Glomerular visceral epithelial cell (primary cell): ENCODE measurements at regions not wholly inside any gene's neighbourhood (a gene's known extent, or its start where the extent isn't known, plus 50 kb on each side); places are given as distances from the start of the nearest gene placed in this dataset.

Experiments
- DNase-seq: peaks from one replicate; pipeline ENCODE4 v3.0.0-alpha.2; 2016; ENCODE audit errors: extremely low spot score

- DNase-seq = no peak
Observed at GRCh38 chr6:168724669-168725570, 283.9 kb downstream of the SMOC2 start.

DNA sequence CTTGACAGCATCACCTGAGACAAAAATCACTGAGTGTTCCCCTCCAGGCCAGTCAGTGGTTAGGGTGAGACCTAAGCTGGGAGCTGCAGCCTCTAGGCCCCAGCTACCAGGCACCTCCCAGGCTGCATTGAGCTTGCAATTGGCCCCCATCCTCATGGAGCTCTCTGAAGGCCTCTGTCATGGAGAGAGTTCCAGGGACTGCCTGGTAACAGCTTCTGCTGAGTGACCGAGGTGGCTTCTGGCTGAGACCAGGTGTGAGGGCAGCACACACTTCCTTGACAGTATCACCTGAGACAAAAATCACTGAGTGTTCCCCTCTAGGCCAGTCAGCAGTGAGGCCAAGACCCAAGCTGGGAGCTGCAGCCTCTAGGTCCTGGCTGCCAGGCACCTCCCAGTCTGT lies 283.0 kb downstream of the SMOC2 start:
- no peak for DNase-seq

DNA sequence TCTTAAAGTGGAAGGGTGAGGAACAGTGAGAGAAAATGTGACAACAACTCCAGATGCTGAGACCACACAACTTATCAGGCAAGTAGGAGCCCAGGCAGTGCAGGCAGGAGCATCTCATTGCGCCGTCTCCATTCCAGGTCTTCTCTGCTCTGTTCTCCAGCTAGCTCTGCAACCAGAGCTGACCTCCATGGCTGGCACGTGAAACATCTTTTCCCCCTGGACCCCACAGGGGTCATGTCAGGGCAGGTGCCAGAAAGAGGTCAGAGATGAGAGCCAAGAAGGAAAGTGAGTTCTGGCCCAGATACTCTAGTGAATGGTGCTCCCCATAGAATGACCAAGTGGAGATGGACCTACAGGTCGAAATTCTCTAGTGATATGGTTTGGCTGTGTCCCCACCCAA lies 281.4 kb downstream of the SMOC2 start:
- DNase-seq = no peak

DNA sequence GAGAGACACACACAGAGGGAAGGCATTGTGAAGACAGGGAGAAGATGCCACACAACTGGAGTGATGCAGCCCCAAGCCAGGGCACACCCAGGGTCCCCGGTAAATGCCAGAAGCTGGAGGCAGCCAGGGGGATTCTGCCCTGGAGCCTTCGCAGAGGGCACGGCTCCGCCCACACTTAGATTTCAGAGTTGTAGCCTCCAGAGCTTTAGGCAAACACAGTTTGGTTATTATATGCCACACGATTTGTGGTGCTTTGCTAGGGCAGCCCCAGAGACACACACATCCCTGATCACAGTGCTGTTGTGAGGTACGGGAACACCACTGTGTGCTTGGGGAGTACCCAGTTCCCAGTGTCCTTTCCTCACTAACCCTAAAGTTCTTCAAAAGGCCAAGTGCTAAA lies 280.6 kb downstream of the SMOC2 start:
- DNase-seq = no peak

DNA sequence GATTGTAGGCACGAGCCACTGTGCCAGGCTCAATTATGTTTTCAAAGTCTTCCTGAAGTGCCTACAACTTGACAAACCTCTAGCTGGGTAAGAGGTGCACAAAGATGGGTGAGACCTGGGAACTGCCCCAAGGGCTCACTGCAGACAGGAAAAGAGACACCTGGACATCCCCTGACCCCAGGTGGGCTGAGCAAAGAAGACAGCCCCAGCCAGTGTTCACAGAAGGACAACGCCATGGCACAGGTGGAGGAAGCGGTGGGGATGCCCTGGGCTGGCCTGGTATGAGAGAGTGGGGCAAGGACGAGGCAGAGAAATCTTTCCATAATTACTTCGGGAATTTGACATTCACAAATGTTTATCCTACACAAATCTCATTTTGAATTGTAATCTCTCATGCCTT lies 278.9 kb downstream of the SMOC2 start:
- no peak for DNase-seq

GRCh38 chr6:168718821-168719475 lies 278.0 kb downstream of the SMOC2 start:
- no peak for DNase-seq
